Erythroblast (primary cell): ENCODE measurements at regions not wholly inside any gene's neighbourhood (a gene's known extent, or its start where the extent isn't known, plus 50 kb on each side); places are given as distances from the start of the nearest gene placed in this dataset.

Experiments used
- DNase-seq, 2 experiments: peaks; one replicate each; lab custom pipeline; 2025; lab: John Stamatoyannopoulos, UW
- GATA1 ChIP-seq: IDR thresholded peaks from 2 replicates; pipeline ENCODE4 v1.6.1; 2011; ENCODE audit warnings: low read depth, mild to moderate bottlenecking, control low read depth, low read length, moderate library complexity
- POLR2A ChIP-seq: IDR thresholded peaks from 2 replicates; pipeline ENCODE4 v1.6.1; 2011; ENCODE audit warnings: mild to moderate bottlenecking, low read length

DNA sequence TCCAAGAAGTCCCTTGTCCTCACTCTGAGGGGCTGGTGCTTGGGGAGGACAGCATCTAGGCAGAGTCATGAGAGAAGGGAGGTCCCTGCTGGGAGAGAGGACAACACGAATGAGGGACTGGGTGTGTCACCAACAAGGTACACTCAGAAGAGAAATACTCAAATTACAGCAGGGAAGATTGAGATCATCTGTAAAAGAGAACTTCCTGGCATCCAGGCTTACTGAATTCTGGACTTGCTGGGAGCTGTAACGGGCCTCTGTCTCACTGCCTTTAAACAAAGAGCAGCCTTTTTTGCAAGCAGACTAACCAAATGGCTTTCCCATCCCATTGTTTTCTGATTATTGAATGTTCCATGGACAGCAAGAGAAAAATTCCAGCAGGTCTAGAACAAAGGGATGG, 195.7 kb upstream of the RAB4A start:
- DNase-seq: no peak
- TF ChIP-seq GATA1 (no peak), POLR2A (no peak)

DNA sequence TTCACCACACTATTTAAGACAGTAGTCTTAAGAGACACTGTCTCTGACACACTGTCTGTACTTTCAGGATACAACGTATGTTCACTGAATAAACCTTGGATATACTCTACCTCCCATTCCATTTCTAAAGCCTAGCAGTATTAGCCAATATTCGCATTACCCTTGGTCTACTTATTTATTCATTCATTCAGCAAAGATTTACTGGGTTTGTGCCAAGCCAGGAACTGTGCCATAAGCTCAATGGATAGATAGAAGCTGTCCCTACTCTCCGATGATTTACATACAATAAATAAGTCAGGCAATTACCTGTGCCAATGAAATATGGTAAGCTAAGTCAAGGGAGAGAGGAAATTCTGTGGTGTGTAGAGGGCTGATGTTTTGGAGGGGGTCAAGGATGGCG, 195.2 kb upstream of the RAB4A start:
- DNase-seq: no peak

DNA sequence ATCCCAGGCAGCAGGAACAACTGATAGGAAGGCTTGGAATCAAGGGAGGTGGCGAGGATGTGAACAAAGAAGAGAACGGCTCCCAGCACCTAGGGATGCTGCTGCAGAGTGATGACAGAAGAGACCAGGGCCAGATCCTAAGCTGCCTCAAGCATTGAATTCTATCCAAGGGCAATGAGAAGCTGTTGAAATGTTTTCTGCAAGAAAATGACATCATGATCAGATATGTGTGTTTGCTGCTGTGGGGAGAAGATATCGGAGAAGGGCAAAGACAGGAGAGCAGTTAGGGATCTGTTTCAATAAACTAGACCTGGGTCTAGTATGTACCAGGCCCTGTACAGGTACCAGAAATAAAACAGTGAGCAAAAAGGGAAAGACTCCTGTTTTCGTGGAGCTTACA, 194.7 kb upstream of the RAB4A start:
- TF ChIP-seq GATA1 (no peak), POLR2A (no peak)
- no peak for DNase-seq

More for the DNA sequence above, 195.2 kb upstream of the RAB4A start:
- no peak for TF ChIP-seq POLR2A
- no peak for TF ChIP-seq GATA1

DNA sequence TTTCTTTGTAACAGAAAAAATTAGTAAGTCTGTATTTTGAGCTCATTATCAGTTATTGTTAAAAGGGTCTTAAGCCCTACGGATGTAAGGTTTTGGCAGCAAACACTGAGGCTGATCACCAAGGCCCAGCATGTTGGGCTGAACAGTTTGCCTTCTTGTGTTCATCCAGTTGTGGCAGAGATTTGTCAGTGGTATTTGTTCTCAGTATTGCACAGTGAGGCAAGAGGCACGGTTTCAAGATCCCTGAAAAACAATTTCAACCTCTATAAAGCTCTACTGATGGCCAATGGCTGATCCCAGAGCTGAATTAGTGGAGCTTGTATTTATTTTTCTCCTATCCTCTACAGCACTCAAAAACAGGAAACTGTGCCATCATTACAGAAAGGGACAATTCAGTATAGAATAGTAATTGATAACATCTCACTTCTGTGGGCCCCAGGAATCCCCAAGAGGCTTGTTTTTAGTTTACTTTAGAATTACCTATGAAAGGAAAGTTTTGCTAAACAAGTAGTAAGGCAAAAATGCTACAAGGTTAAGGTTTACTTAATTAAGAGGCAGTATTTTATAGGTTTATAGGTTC, 191.8 kb upstream of the RAB4A start:
- no peak for DNase-seq
- no peak for TF ChIP-seq POLR2A
- TF ChIP-seq GATA1: no peak

DNA sequence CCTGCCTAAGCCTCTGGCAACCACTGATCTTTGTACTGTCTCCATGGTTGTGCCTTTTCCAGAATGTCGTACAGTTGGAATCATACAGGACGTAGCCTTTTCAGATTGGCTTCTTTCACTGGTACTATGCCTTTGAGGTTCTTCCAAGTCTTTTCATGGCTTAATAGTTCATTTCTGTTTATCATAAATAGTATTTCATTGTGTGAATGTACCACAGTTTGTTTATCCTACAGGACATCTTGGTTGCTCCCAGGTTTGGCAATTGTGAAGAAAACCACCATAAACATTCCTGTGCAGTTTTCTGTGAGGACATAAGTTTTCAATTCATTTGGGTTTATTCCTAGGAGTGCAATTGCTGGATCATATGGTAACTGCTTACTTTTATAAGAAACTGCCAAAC, 190.6 kb upstream of the RAB4A start:
- DNase-seq: no peak
- TF ChIP-seq POLR2A: no peak
- TF ChIP-seq GATA1: no peak

GRCh38 chr1:229085291-229085690, 185.6 kb upstream of the RAB4A start:
- DNase-seq: no peak
- TF ChIP-seq POLR2A (no peak), GATA1 (no peak)

- no peak for DNase-seq
- TF ChIP-seq POLR2A (no peak), GATA1 (no peak)
These were observed 184.8 kb upstream of the RAB4A start for GRCh38 chr1:229086091-229086490.

GRCh38 chr1:229086686-229087085, 184.2 kb upstream of the RAB4A start:
- DNase-seq: no peak
- TF ChIP-seq POLR2A (no peak), GATA1 (no peak)

DNA sequence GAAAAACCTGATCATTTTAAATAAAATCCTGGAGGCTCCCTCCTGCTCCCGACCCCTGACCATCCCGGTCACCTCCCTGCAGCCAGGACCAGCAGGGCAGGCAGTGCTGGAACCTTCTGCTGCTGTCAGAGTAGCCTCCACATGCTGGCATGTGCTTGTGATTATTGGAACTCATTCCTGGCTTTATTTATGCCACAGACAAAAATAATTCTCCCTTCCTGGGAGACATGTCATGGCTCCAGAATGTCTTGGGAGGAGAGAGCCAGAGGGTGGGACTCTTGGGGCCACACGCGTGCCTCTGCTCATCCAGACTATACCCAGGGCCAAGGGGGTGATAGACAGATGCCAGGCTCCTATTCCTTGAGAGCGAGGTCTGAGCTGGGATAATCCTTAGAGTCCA, 183.6 kb upstream of the RAB4A start:
- DNase-seq: no peak
- no peak for TF ChIP-seq POLR2A
- TF ChIP-seq GATA1: no peak

DNA sequence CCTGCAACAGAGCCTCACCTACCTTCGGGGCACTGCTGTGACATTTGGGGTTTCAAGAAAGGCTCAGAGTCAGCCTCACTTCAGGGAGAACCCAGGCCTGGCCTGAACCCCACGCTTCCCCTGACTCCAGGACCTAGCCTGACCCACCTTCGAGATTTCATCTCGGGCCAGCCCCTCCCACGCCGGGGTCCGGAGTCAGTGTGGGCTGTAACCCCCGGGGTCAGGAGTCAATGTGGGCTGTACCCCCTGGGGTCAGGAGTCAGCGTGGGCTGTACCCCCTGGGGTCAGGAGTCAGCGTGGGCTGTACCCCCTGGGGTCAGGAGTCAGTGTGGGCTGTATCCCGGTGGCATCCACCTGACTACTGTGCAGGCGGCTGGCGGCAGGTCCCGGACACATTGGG, 183.0 kb upstream of the RAB4A start:
- TF ChIP-seq POLR2A (no peak), GATA1 (no peak)
- DNase-seq: no peak

DNA sequence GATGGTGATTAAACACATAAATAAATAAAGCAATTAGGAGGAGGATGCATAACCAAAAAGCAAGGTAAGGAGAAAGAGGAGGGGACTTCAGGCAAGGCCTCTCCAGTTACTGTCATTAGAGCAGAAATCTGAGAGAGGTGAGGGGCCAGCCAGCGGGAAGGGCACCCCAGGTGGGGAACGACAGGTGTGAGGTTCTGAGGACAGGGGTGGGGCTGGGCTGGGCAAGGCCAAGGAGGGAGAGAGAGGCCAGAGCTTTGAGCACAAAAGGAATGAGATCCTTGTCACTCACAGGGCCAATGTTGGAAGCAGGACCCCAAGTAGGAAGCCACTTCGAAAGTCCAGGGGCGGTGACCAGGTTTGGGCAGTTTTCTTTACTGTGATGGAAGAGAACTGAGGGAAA, 182.2 kb upstream of the RAB4A start:
- TF ChIP-seq POLR2A (no peak), GATA1 (no peak)
- DNase-seq: no peak

GRCh38 chr1:229089586-229090208, 181.2 kb upstream of the RAB4A start:
- TF ChIP-seq POLR2A (no peak), GATA1 (no peak)
- no peak for DNase-seq

GRCh38 chr1:229091721-229092136, 179.2 kb upstream of the RAB4A start:
- TF ChIP-seq POLR2A (no peak), GATA1 (no peak)
- DNase-seq: no peak

DNA sequence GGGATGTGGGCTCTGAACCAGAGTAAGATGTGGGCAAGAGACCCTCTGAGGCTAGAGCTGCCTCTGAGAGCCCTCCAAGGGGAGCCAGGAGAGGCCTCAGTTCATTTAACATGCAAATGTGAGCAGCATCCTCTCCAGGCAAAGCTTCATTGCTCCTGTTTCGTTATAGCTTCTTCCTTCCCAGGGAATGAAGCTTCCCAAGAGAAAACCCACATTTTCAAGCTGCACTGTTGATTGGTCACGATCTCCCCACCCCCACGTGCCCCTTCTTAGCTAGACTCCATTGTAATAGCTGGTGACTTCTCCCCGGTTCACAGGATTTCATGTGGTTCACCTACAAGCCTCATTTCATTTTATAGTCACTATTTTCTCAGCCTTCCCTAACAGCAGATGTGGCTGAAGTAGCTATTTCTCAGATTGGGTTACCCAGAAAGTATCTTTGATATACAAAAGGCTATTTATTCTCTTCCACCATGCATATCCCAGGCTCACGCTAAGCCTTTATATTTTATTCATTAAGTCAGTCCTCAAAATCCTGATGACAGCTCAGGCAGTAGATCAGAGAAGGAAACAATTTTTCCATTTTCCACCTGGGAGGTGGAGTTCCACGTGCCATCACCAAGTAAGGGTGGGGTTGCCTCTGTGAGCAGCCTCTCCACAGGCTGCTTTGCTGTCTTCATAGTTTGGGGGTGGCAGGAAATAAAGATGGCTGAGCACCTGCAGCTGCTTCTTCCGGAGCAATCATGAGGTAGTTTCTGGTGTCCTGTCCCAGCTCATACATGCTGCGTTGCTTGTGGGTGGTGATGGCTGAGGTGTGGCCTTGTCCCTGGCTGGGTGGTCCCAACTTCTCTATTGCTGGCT, 178.3 kb upstream of the RAB4A start:
- DNase-seq: no peak

More for the DNA sequence above, 178.3 kb upstream of the RAB4A start:
- TF ChIP-seq POLR2A (no peak), GATA1 (no peak)
